Neural crest cell (in vitro differentiated cells): ENCODE measurements at regions not wholly inside any gene's neighbourhood (a gene's known extent, or its start where the extent isn't known, plus 50 kb on each side); places are given as distances from the start of the nearest gene placed in this dataset.

Source experiments
- DNase-seq: peaks from one replicate; pipeline ENCODE4 v3.0.0; 2021; ENCODE audit warnings: low read depth, mixed read lengths, low spot score
- H3K27ac Mint-ChIP-seq: one replicate; pipeline ENCODE4 v1.8.0; 2021; ENCODE audit warnings: mild to moderate bottlenecking, mixed read lengths; ENCODE audit not compliant: unreplicated experiment
- H3K27me3 Mint-ChIP-seq: 2 replicates; pipeline ENCODE4 v1.8.0; 2021; ENCODE audit warnings: low read depth, mild to moderate bottlenecking, mixed read lengths
- H3K36me3 Mint-ChIP-seq: 2 replicates; pipeline ENCODE4 v1.8.0; 2021; ENCODE audit warnings: low read depth, mild to moderate bottlenecking, mixed read lengths
- H3K4me1 Mint-ChIP-seq: 2 replicates; pipeline ENCODE4 v1.8.0; 2021; ENCODE audit warnings: mixed read lengths
- H3K4me3 Mint-ChIP-seq: one replicate; pipeline ENCODE4 v1.8.0; 2021; ENCODE audit warnings: mild to moderate bottlenecking, mixed read lengths
- H3K9me3 Mint-ChIP-seq: 2 replicates; pipeline ENCODE4 v1.8.0; 2021; ENCODE audit warnings: mixed read lengths
- CTCF ChIP-seq: fragments of 200-600 bp; sonication (generic); conservative IDR thresholded peaks from 2 replicates; pipeline ENCODE4 v1.5.0; 2021; ENCODE audit warnings: antibody characterized with exemption, mild to moderate bottlenecking

- DNase-seq = no peak
- Mint-ChIP-seq H3K36me3 (no peaks in the 10 kb centered on the region), H3K4me3 (no peak overlapping the region), H3K9me3 (no peaks in the 10 kb centered on the region), H3K4me1 (peaks cover 16% of the 10 kb centered on the region), H3K27me3 (no peaks in the 10 kb centered on the region), H3K27ac (peak overlapping the region; percentile 48)
- TF ChIP-seq CTCF = no peak
Measured at GRCh38 chr4:43680421-43680820, 768.2 kb downstream of the KCTD8 start.

- H3K9me3 Mint-ChIP-seq = no peaks in the 10 kb centered on the region
- H3K4me3 Mint-ChIP-seq = no peak overlapping the region
- H3K27me3 Mint-ChIP-seq = no peaks in the 10 kb centered on the region
- no peak for DNase-seq
- no peak for TF ChIP-seq CTCF
- H3K4me1 Mint-ChIP-seq = peaks cover 16% of the 10 kb centered on the region
- H3K27ac Mint-ChIP-seq = no peak overlapping the region
- H3K36me3 Mint-ChIP-seq = no peaks in the 10 kb centered on the region
Measured at GRCh38 chr4:43682551-43682950, 766.1 kb downstream of the KCTD8 start.

- peaks cover 11% of the 10 kb centered on the region for H3K9me3 Mint-ChIP-seq
- H3K4me1 Mint-ChIP-seq = no peaks in the 10 kb centered on the region
- TF ChIP-seq CTCF = no peak
- DNase-seq = no peak
- no peak overlapping the region for H3K27ac Mint-ChIP-seq
- no peak overlapping the region for H3K4me3 Mint-ChIP-seq
- H3K36me3 Mint-ChIP-seq = no peaks in the 10 kb centered on the region
- H3K27me3 Mint-ChIP-seq = no peaks in the 10 kb centered on the region
Measured at GRCh38 chr4:43690116-43690515, 758.5 kb downstream of the KCTD8 start.

- TF ChIP-seq CTCF = no peak
- Mint-ChIP-seq H3K27ac (no peak overlapping the region), H3K27me3 (no peaks in the 10 kb centered on the region), H3K4me1 (no peaks in the 10 kb centered on the region), H3K4me3 (no peak overlapping the region), H3K36me3 (no peaks in the 10 kb centered on the region), H3K9me3 (peaks cover 17% of the 10 kb centered on the region)
- no peak for DNase-seq
Measured at GRCh38 chr4:43693876-43694275, 754.7 kb downstream of the KCTD8 start.

DNA sequence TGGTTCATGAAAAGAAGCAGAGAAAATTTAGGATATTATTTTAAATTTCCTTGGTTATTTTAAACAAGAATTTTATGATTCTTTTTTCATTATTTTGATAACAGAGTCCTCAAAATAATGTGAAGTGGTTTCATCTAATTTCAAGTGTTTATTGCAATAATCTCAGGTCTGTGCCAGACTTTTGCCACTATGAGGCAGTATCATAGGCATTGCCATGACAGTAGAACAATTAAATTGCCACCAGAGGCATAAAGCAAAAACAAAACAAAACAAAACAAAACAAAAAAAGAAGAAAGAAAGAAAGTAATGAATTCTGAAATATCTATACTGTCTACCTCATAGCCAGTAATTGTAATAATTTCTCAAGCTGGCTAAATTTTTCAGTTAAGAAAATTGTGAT lies 739.2 kb downstream of the KCTD8 start:
- Mint-ChIP-seq H3K4me3 (no peak overlapping the region), H3K27me3 (no peaks in the 10 kb centered on the region), H3K9me3 (peaks cover 4% of the 10 kb centered on the region), H3K36me3 (peaks cover 2% of the 10 kb centered on the region), H3K4me1 (no peaks in the 10 kb centered on the region), H3K27ac (no peak overlapping the region)
- TF ChIP-seq CTCF = no peak
- DNase-seq = no peak
